ENCODE measurements at regions not wholly inside any gene's neighbourhood (a gene's known extent, or its start where the extent isn't known, plus 50 kb on each side); places are given as distances from the start of the nearest gene placed in this dataset.

DNA sequence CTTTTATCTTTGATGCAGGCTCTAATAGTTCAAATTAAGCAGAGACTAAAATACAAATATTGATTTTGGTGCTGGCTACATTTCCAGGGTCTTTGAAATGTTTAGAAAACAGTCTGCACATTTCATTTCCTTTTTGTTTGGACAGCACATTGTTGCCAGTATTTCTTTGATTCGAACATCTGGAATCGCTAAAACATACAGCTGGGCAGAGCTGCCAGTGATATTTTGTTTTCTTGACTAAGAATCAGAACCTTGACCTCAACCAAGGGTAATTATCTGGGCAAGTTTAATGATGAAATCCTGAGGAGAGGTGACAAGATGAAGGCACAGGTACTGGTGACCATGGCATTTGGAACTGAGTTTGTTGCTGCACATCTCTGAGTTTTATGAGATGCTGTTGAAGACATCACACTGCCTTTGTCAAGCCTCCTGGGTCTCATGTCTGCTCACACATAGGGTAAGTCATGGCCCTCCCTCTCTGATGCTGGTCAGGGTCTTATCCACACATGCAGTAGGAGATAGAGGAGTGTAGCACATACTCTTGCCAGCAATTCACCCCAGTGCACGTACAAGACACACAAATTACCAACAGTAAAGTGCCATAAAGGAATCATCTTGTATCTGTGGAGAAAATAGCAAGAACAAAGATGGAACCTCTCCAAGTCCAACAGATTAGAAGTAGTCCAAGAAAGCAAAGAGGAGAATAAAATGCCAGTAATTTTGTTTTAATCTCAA is 391.9 kb downstream of the RND3 start:
- TF ChIP-seq GATA2 (IDR thresholded peaks at IDR 0.05; ENCODE audit: insufficient read depth, insufficient read length, low read depth, low read length) (no peak), EZH2 (IDR thresholded peaks at IDR 0.05; ENCODE audit: borderline replicate concordance, low read depth, low read length, severe bottlenecking) (no peak), POLR2AphosphoS5 (IDR thresholded peaks at IDR 0.05; ENCODE audit: insufficient read depth, low read depth, low read length) (no peak), FOS (IDR thresholded peaks at IDR 0.05; ENCODE audit: borderline replicate concordance, insufficient read depth, low read length) (no peak), POLR2A (IDR thresholded peaks at IDR 0.05; ENCODE audit: low read depth, low read length) (no peak), MYC (IDR thresholded peaks at IDR 0.05; ENCODE audit: low read depth, low read length) (no peak)
- TF ChIP-seq, protein P1, sequence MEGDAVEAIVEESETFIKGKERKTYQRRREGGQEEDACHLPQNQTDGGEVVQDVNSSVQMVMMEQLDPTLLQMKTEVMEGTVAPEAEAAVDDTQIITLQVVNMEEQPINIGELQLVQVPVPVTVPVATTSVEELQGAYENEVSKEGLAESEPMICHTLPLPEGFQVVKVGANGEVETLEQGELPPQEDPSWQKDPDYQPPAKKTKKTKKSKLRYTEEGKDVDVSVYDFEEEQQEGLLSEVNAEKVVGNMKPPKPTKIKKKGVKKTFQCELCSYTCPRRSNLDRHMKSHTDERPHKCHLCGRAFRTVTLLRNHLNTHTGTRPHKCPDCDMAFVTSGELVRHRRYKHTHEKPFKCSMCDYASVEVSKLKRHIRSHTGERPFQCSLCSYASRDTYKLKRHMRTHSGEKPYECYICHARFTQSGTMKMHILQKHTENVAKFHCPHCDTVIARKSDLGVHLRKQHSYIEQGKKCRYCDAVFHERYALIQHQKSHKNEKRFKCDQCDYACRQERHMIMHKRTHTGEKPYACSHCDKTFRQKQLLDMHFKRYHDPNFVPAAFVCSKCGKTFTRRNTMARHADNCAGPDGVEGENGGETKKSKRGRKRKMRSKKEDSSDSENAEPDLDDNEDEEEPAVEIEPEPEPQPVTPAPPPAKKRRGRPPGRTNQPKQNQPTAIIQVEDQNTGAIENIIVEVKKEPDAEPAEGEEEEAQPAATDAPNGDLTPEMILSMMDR (IDR thresholded peaks at IDR 0.05; ENCODE audit: extremely low read depth in 1 of 2, insufficient read depth in 1 of 2, low read depth in 1 of 2, low read length in 2 of 2) = no peak
